HUES6 (cell line): ENCODE measurements at regions not wholly inside any gene's neighbourhood (a gene's known extent, or its start where the extent isn't known, plus 50 kb on each side); places are given as distances from the start of the nearest gene placed in this dataset.
"Not testable (repeated sequence)": the region's sequence is repeated elsewhere in the genome, so short reads cannot be mapped to it uniquely, and the experiment has no call there.

Experiments
- H3K27ac ChIP-seq: 2 replicates; pipeline ENCODE4 v1.7.0; 2013; ENCODE audit warnings: low read depth, mild to moderate bottlenecking, low read length, inconsistent platforms
- H3K27me3 ChIP-seq: 2 replicates; pipeline ENCODE4 v1.6.1; 2013; ENCODE audit warnings: low read length; ENCODE audit not compliant: control insufficient read depth, insufficient read depth
- H3K36me3 ChIP-seq: 2 replicates; pipeline ENCODE4 v1.6.1; 2013; ENCODE audit warnings: low read length; ENCODE audit not compliant: control insufficient read depth, insufficient read depth
- H3K4me1 ChIP-seq: 2 replicates; pipeline ENCODE4 v1.6.1; 2013; ENCODE audit warnings: low read length; ENCODE audit not compliant: control insufficient read depth, insufficient read depth
- H3K4me3 ChIP-seq: 2 replicates; pipeline ENCODE4 v1.5.1; 2013; ENCODE audit warnings: low read depth, low read length
- H3K9ac ChIP-seq: one replicate; pipeline ENCODE4 v1.6.1; 2013; ENCODE audit warnings: mild to moderate bottlenecking, low read length
- H3K9me3 ChIP-seq: 2 replicates; pipeline ENCODE4 v1.6.1; 2013; ENCODE audit warnings: low read depth, low read length; ENCODE audit not compliant: control insufficient read depth, insufficient read depth

GRCh38 chr2:153532140-153532539 lies 53.6 kb upstream of the RPRM start:
- H3K9me3 ChIP-seq = peaks cover 30% of the 10 kb centered on the region
- peak overlapping the region; percentile 95; the same call in 1 of the 2 replicates for H3K27ac ChIP-seq
- H3K36me3 ChIP-seq = no peaks in the 10 kb centered on the region
- peaks cover 37% of the 10 kb centered on the region for H3K4me1 ChIP-seq
- H3K27me3 ChIP-seq = no peaks in the 10 kb centered on the region
- H3K9ac ChIP-seq = peak overlapping the region; percentile 32
- no peak overlapping the region; the same call in 1 of the 2 replicates for H3K4me3 ChIP-seq

GRCh38 chr2:153533803-153534202 lies 55.2 kb upstream of the RPRM start:
- Histone ChIP-seq H3K27ac (peak overlapping the region; percentile 95), H3K9ac (peak overlapping the region; percentile 39), H3K4me1 (peaks cover 41% of the 10 kb centered on the region), H3K9me3 (peaks cover 25% of the 10 kb centered on the region)
- H3K27me3 ChIP-seq, H3K4me3 ChIP-seq, H3K36me3 ChIP-seq: not testable (repeated sequence)

- not testable (repeated sequence) for H3K36me3 ChIP-seq, H3K4me3 ChIP-seq, H3K27me3 ChIP-seq
- peaks cover 41% of the 10 kb centered on the region for H3K4me1 ChIP-seq
- H3K27ac ChIP-seq = peak overlapping the region; percentile 95
- peak overlapping the region; percentile 39 for H3K9ac ChIP-seq
- peaks cover 20% of the 10 kb centered on the region for H3K9me3 ChIP-seq
These were observed 56.0 kb upstream of the RPRM start for GRCh38 chr2:153534590-153534989.

GRCh38 chr2:153536115-153536514 lies 57.6 kb upstream of the RPRM start:
- Histone ChIP-seq H3K4me3 (no peak overlapping the region), H3K27ac (peak overlapping the region; percentile 66), H3K36me3 (peaks cover 3% of the 10 kb centered on the region; the same call in 1 of the 2 replicates), H3K27me3 (no peaks in the 10 kb centered on the region), H3K9me3 (peaks cover 25% of the 10 kb centered on the region), H3K9ac (peak overlapping the region; percentile 34), H3K4me1 (peaks cover 40% of the 10 kb centered on the region)

- H3K4me3 ChIP-seq, H3K36me3 ChIP-seq, H3K27ac ChIP-seq, H3K9ac ChIP-seq, H3K27me3 ChIP-seq: not testable (repeated sequence)
- H3K4me1 ChIP-seq = peaks cover 25% of the 10 kb centered on the region
- H3K9me3 ChIP-seq = peaks cover 32% of the 10 kb centered on the region
These were observed 59.5 kb upstream of the RPRM start for GRCh38 chr2:153538102-153538501.

- Histone ChIP-seq H3K4me1 (peaks cover 21% of the 10 kb centered on the region), H3K9me3 (peaks cover 25% of the 10 kb centered on the region), H3K4me3 (no peak overlapping the region), H3K9ac (no peak overlapping the region), H3K27me3 (no peaks in the 10 kb centered on the region), H3K27ac (peak overlapping the region; percentile 72), H3K36me3 (no peaks in the 10 kb centered on the region; the same call in 1 of the 2 replicates)
These were observed 65.1 kb upstream of the RPRM start for GRCh38 chr2:153543635-153544071.

DNA sequence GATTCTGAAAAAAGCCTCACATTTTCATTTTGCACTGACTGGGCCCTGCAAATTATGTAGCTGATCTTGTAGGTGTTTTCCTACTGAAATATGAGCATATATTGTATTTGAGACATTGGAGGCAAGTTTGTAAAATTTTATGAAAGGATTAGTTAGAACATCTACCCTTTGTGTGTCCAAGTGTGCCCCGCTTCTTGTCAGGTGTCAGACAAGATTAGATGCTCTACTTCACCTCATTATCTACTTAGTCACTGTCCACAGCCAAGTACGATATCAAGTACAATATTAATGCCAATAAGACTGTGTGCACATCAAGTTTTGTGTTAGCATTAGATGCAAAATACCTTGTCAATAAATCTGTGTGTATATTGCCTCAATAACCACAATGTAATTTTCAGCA lies 67.8 kb upstream of the RPRM start:
- no peaks in the 10 kb centered on the region for H3K27me3 ChIP-seq
- no peaks in the 10 kb centered on the region; the same call in 1 of the 2 replicates for H3K36me3 ChIP-seq
- H3K4me1 ChIP-seq = peaks cover 21% of the 10 kb centered on the region
- H3K4me3 ChIP-seq = no peak overlapping the region
- H3K27ac ChIP-seq = no peak overlapping the region
- H3K9ac ChIP-seq = no peak overlapping the region
- peaks cover 8% of the 10 kb centered on the region; the same call in 1 of the 2 replicates for H3K9me3 ChIP-seq

GRCh38 chr2:153548536-153548935 lies 70.0 kb upstream of the RPRM start:
- peaks cover 14% of the 10 kb centered on the region for H3K4me1 ChIP-seq
- H3K9me3 ChIP-seq = peaks cover 15% of the 10 kb centered on the region
- no peak overlapping the region for H3K9ac ChIP-seq
- no peaks in the 10 kb centered on the region for H3K36me3 ChIP-seq
- no peak overlapping the region for H3K4me3 ChIP-seq
- H3K27ac ChIP-seq = no peak overlapping the region
- no peaks in the 10 kb centered on the region for H3K27me3 ChIP-seq

- no peak overlapping the region for H3K27ac ChIP-seq
- H3K36me3 ChIP-seq = no peaks in the 10 kb centered on the region
- no peaks in the 10 kb centered on the region for H3K4me1 ChIP-seq
- H3K4me3 ChIP-seq = no peak overlapping the region
- H3K9ac ChIP-seq = no peak overlapping the region
- H3K27me3 ChIP-seq = no peaks in the 10 kb centered on the region
- peaks cover 15% of the 10 kb centered on the region for H3K9me3 ChIP-seq
These were observed 73.1 kb upstream of the RPRM start for GRCh38 chr2:153551698-153552097.

DNA sequence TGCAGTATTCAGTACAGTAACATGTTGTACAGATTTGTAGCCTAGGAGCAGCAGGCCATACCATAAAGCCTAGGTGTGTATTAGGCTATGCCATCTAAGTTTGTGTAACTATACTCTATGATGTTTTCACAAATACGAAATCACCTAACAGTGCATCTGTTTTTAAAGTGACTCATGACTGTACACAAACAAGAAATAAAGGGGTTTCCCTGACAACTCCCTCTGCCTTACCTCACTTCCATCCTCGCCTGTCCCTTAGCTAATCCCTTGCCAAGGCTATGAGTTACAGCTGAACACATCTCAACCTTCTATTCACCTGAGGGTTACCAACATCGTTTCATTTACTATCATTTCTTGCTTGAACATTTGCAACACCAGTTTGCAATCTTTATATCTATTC lies 78.6 kb upstream of the RPRM start:
- H3K9ac ChIP-seq = no peak overlapping the region
- no peaks in the 10 kb centered on the region for H3K27me3 ChIP-seq
- H3K27ac ChIP-seq = no peak overlapping the region
- no peak overlapping the region for H3K4me3 ChIP-seq
- H3K4me1 ChIP-seq = no peaks in the 10 kb centered on the region
- no peaks in the 10 kb centered on the region for H3K36me3 ChIP-seq
- peaks cover 10% of the 10 kb centered on the region for H3K9me3 ChIP-seq

GRCh38 chr2:153557714-153558113 lies 79.2 kb upstream of the RPRM start:
- Histone ChIP-seq H3K4me3 (no peak overlapping the region), H3K36me3 (no peaks in the 10 kb centered on the region), H3K9ac (no peak overlapping the region), H3K4me1 (no peaks in the 10 kb centered on the region), H3K9me3 (peaks cover 6% of the 10 kb centered on the region), H3K27me3 (no peaks in the 10 kb centered on the region), H3K27ac (no peak overlapping the region)

DNA sequence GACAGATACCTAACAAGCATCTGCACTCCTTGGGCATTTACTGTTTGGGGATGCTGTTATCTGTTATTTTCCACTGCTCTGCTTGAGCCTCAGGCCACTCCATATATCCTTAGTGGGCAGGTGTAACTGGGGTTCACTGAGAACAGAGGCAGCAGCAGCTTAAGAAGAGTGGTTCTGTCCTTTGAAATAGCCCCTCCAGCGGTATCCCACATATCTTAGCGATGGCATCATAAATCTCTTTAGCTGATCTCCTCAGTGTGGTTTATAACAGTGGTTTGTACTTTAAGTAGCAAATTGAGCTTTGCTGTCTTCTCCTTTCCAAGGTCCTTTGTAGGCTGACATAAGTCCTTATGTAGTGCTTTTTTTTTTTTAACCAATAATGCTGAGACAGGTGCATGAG lies 79.7 kb upstream of the RPRM start:
- Histone ChIP-seq H3K9me3 (peaks cover 1% of the 10 kb centered on the region; the same call in 1 of the 2 replicates), H3K9ac (no peak overlapping the region), H3K4me3 (no peak overlapping the region), H3K27me3 (no peaks in the 10 kb centered on the region), H3K36me3 (no peaks in the 10 kb centered on the region), H3K4me1 (no peaks in the 10 kb centered on the region), H3K27ac (no peak overlapping the region)
